Activated CD8-positive, alpha-beta T cell treated with anti-CD3 and anti-CD28 coated beads for 36 hours (primary cell): ENCODE measurements at regions not wholly inside any gene's neighbourhood (a gene's known extent, or its start where the extent isn't known, plus 50 kb on each side); places are given as distances from the start of the nearest gene placed in this dataset.

Experiments used
- ATAC-seq: fragments of 200-7000 bp; cut with Tn5 transposase; one replicate; pipeline ENCODE4 v1.10.0; 2021; ENCODE audit warnings: mild to moderate bottlenecking, moderate library complexity
- CTCF ChIA-PET: fragments of 350-600 bp; sonication (Branson Sonifier 250); formaldehyde crosslinking; loops from one replicate; lab custom pipeline; 2021; ENCODE audit warnings: antibody characterized with exemption; lab: Charles Lee
- POLR2A ChIA-PET: fragments of 350-600 bp; sonication (Branson Sonifier 250); formaldehyde crosslinking; loops from one replicate; lab custom pipeline; 2021; ENCODE audit warnings: antibody characterized with exemption; lab: Charles Lee
- DNase-seq: peaks from one replicate; pipeline ENCODE4 v3.0.0-alpha.2; 2020
- H3K27ac Mint-ChIP-seq: one replicate; pipeline ENCODE4 v1.8.0; 2021; ENCODE audit warnings: mild to moderate bottlenecking, mixed read lengths
- H3K27me3 Mint-ChIP-seq: one replicate; pipeline ENCODE4 v1.8.0; 2021; ENCODE audit warnings: mixed read lengths
- H3K36me3 Mint-ChIP-seq: one replicate; pipeline ENCODE4 v1.8.0; 2021; ENCODE audit warnings: low read depth, mixed read lengths
- H3K4me1 Mint-ChIP-seq: one replicate; pipeline ENCODE4 v1.8.0; 2021; ENCODE audit warnings: low read depth, mixed read lengths
- H3K4me3 Mint-ChIP-seq: one replicate; pipeline ENCODE4 v1.8.0; 2021; ENCODE audit warnings: mild to moderate bottlenecking, moderate library complexity, mixed read lengths
- H3K9me3 Mint-ChIP-seq: one replicate; pipeline ENCODE4 v1.8.0; 2021; ENCODE audit warnings: mixed read lengths
- intact Hi-C: fragments of 100-400 bp; cut with micrococcal nuclease; formaldehyde crosslinking; loops from one replicate; pipeline ENCODE4 v1.10.0; 2022
- TF ChIP-seq, protein P1 (sequence below): fragments of 200-600 bp; IDR thresholded peaks from one replicate; pipeline ENCODE4 v1.8.0; 2022; ENCODE audit warnings: antibody characterized with exemption, mild to moderate bottlenecking

- ChIA-PET POLR2A (no interaction called here), CTCF (no interaction called here)
- DNase-seq, result no peak
- intact Hi-C loops, result no loop called here
- TF ChIP-seq, protein P1, sequence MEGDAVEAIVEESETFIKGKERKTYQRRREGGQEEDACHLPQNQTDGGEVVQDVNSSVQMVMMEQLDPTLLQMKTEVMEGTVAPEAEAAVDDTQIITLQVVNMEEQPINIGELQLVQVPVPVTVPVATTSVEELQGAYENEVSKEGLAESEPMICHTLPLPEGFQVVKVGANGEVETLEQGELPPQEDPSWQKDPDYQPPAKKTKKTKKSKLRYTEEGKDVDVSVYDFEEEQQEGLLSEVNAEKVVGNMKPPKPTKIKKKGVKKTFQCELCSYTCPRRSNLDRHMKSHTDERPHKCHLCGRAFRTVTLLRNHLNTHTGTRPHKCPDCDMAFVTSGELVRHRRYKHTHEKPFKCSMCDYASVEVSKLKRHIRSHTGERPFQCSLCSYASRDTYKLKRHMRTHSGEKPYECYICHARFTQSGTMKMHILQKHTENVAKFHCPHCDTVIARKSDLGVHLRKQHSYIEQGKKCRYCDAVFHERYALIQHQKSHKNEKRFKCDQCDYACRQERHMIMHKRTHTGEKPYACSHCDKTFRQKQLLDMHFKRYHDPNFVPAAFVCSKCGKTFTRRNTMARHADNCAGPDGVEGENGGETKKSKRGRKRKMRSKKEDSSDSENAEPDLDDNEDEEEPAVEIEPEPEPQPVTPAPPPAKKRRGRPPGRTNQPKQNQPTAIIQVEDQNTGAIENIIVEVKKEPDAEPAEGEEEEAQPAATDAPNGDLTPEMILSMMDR, result no peak
- no peaks in the 10 kb centered on the region for H3K36me3 Mint-ChIP-seq
- H3K27ac Mint-ChIP-seq, result no peak overlapping the region
- H3K4me3 Mint-ChIP-seq, result no peak overlapping the region
- no peaks in the 10 kb centered on the region for H3K4me1 Mint-ChIP-seq
- peaks cover 11% of the 10 kb centered on the region for H3K9me3 Mint-ChIP-seq
- no peak for ATAC-seq
- H3K27me3 Mint-ChIP-seq, result peaks cover 2% of the 10 kb centered on the region
Observed at GRCh38 chr13:44125943-44126469, 246.3 kb downstream of the LACC1 start.

- Mint-ChIP-seq H3K27me3 (peaks cover 2% of the 10 kb centered on the region), H3K4me1 (no peaks in the 10 kb centered on the region), H3K4me3 (no peak overlapping the region), H3K36me3 (no peaks in the 10 kb centered on the region), H3K9me3 (peaks cover 6% of the 10 kb centered on the region), H3K27ac (no peak overlapping the region)
- CTCF ChIA-PET, result no interaction called here
- TF ChIP-seq, protein P1, result no peak
- intact Hi-C loops, result no loop called here
- ATAC-seq (no peak), DNase-seq (no peak)
- POLR2A ChIA-PET, result no interaction called here
Observed at GRCh38 chr13:44128552-44129001, 245.0 kb upstream of the SERP2 start.

- H3K4me3 Mint-ChIP-seq, result no peak overlapping the region
- H3K27me3 Mint-ChIP-seq, result peaks cover 2% of the 10 kb centered on the region
- ChIA-PET POLR2A (no interaction called here), CTCF (no interaction called here)
- no peak overlapping the region for H3K27ac Mint-ChIP-seq
- no peak for DNase-seq
- H3K9me3 Mint-ChIP-seq, result no peaks in the 10 kb centered on the region
- H3K36me3 Mint-ChIP-seq, result no peaks in the 10 kb centered on the region
- intact Hi-C loops, result no loop called here
- TF ChIP-seq, protein P1, result no peak
- no peaks in the 10 kb centered on the region for H3K4me1 Mint-ChIP-seq
- no peak for ATAC-seq
Observed at GRCh38 chr13:44129418-44129817, 244.2 kb upstream of the SERP2 start.

DNA sequence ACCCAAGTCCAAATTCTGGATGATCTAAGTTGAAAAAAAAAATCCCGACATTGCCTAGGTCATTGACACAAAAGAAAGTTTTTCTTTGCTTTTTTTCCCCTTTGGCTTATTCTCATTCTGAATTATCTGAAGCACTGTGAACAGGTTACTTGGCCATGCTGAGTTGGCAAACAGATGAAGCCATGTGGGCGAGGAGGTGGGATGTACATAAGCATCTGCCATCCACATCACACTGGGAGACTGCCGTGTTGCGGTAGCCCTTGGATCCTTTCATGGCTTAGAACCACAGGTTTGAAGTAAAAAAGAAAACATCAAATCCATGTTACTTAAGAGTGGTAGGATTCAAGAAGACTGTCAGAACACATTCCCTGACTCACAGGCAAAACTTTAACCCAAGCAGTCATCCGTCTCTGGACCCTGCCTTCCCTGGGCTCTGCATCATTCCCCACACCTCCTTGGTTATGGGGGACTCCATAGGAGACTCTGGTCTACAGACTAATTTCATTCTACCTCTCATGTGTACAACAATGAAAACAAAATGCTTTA is 242.5 kb upstream of the SERP2 start:
- intact Hi-C loops, result no loop called here
- ChIA-PET CTCF (no interaction called here), POLR2A (no interaction called here)
- no peak overlapping the region for H3K4me3 Mint-ChIP-seq
- peaks cover 2% of the 10 kb centered on the region for H3K27me3 Mint-ChIP-seq
- H3K4me1 Mint-ChIP-seq, result peaks cover under 1% of the 10 kb centered on the region
- no peak overlapping the region for H3K27ac Mint-ChIP-seq
- ATAC-seq, result no peak
- TF ChIP-seq, protein P1, result no peak
- no peak for DNase-seq
- H3K9me3 Mint-ChIP-seq, result no peaks in the 10 kb centered on the region
- H3K36me3 Mint-ChIP-seq, result no peaks in the 10 kb centered on the region

DNA sequence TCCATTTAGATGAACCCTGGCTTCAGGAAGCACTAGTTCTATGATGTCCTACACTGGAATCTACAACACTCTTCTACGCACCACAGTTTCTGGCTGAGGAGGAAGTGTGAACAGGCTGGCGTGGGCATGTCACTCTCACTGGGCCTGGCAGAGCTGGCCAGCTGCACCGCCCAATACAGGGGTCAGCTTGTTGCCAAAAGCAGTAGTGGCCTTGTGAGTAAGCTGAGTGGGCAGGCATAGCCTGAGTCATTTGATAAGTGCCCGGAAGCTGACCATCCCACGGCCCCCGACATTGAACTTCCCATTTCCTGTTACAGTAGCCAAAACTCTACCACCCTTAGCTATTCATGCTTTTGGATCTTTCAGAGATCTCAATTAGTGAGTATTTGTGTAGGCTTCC is 240.9 kb upstream of the SERP2 start:
- CTCF ChIA-PET, result interaction anchor here (0.6 to 0.9 kb wide), 2 partner anchors 16 to 224 kb away, joined by 3 read pairs; no protein-coding TSS in a partner anchor
- Mint-ChIP-seq H3K27me3 (peaks cover 2% of the 10 kb centered on the region), H3K4me3 (no peak overlapping the region), H3K9me3 (no peaks in the 10 kb centered on the region), H3K4me1 (peaks cover 6% of the 10 kb centered on the region), H3K27ac (no peak overlapping the region), H3K36me3 (no peaks in the 10 kb centered on the region)
- intact Hi-C loops, result no loop called here
- TF ChIP-seq, protein P1, result no peak
- POLR2A ChIA-PET, result no interaction called here
- no peak for DNase-seq
- ATAC-seq, result no peak
